K562 (cell line): ENCODE measurements at regions not wholly inside any gene's neighbourhood (a gene's known extent, or its start where the extent isn't known, plus 50 kb on each side); places are given as distances from the start of the nearest gene placed in this dataset.

Experiments used
- CHAMP1 ChIP-seq: fragments of 450-650 bp; IDR thresholded peaks from 2 replicates; pipeline ENCODE4 v1.6.1; 2016; ENCODE audit warnings: mild to moderate bottlenecking
- CTCFL ChIP-seq: IDR thresholded peaks from 2 replicates; pipeline ENCODE4 v1.6.1; 2011; ENCODE audit warnings: borderline replicate concordance, low read depth, mild to moderate bottlenecking, moderate library complexity, low read length; ENCODE audit not compliant: insufficient read depth, poor library complexity, severe bottlenecking
- GABPB1 ChIP-seq: sonication (generic); formaldehyde crosslinking; IDR thresholded peaks from 2 replicates; pipeline ENCODE4 v1.8.0; 2022; ENCODE audit warnings: mild to moderate bottlenecking, missing genetic modification reagents
- HINFP ChIP-seq: fragments of 450-650 bp; conservative IDR thresholded peaks from 2 replicates; pipeline ENCODE4 v1.6.1; 2016; ENCODE audit warnings: missing genetic modification characterization, low read depth, mild to moderate bottlenecking, control low read depth, missing compliant biosample characterization
- JUN ChIP-seq, 2 experiments: sonication (generic) in 1 of 2; formaldehyde crosslinking in 1 of 2; IDR thresholded peaks; 2 replicates each; pipeline versions ENCODE4 v1.6.1 to v1.8.0; 2012 to 2022; ENCODE audit warnings: borderline replicate concordance in 2 of 2, mild to moderate bottlenecking in 2 of 2, improper control_type of control experiment in 1 of 2, low read depth in 1 of 2, low read length in 1 of 2, missing genetic modification reagents in 1 of 2
- JUND ChIP-seq, 2 experiments: IDR thresholded peaks; 2 replicates in 1 of 2; 3 replicates in 1 of 2; pipeline ENCODE4 v1.6.1; 2011; ENCODE audit warnings: borderline replicate concordance in 2 of 2, low read depth in 2 of 2, low read length in 2 of 2, improper control_type of control experiment in 1 of 2, missing biosample characterization in 1 of 2, missing genetic modification characterization in 1 of 2, missing genetic modification reagents in 1 of 2
- MCM3 ChIP-seq: fragments of 450-650 bp; IDR thresholded peaks from 2 replicates; pipeline ENCODE4 v1.6.1; 2016
- NFE2 ChIP-seq: IDR thresholded peaks from 2 replicates; pipeline ENCODE4 v1.6.1; 2014; ENCODE audit warnings: antibody characterized with exemption, low read depth
- NR2F6 ChIP-seq: fragments of 450-650 bp; formaldehyde crosslinking; IDR thresholded peaks from 2 replicates; pipeline ENCODE4 v1.4.0; 2020; ENCODE audit warnings: mild to moderate bottlenecking
- NR3C1 ChIP-seq: sonication (generic); formaldehyde crosslinking; IDR thresholded peaks from 2 replicates; pipeline ENCODE4 v1.8.1; 2022; ENCODE audit warnings: missing genetic modification reagents
- TCF7 ChIP-seq: sonication (generic); IDR thresholded peaks from 2 replicates; pipeline ENCODE4 v1.6.1; 2016; ENCODE audit warnings: antibody characterized with exemption, borderline replicate concordance
- USF1 ChIP-seq: sonication (generic); formaldehyde crosslinking; IDR thresholded peaks from 2 replicates; pipeline ENCODE4 v1.9.0; 2022; ENCODE audit warnings: mild to moderate bottlenecking, missing genetic modification reagents
- YY1 ChIP-seq, 3 experiments: IDR thresholded peaks; 2 replicates each; pipeline ENCODE4 v1.6.1; 2011; ENCODE audit warnings: low read length in 2 of 3, mild to moderate bottlenecking in 2 of 3, moderate library complexity in 2 of 3, borderline replicate concordance in 1 of 3, control low read depth in 1 of 3, low read depth in 1 of 3; ENCODE audit not compliant: insufficient read depth in 3 of 3, insufficient replicate concordance in 2 of 3, control insufficient read depth in 1 of 3, insufficient read length in 1 of 3; ENCODE audit errors: extremely low read depth in 1 of 3
- TF ChIP-seq, protein P1 (sequence below): fragments of 450-650 bp; IDR thresholded peaks from 2 replicates; pipeline ENCODE4 v1.6.1; 2017; ENCODE audit warnings: antibody characterized with exemption
- TF ChIP-seq, protein P2 (sequence below): fragments of 250-450 bp; sonication (Bioruptor Pico); IDR thresholded peaks from 2 replicates; pipeline ENCODE4 v1.8.0; 2022; ENCODE audit warnings: inconsistent platforms, mild to moderate bottlenecking, moderate library complexity, borderline replicate concordance

DNA sequence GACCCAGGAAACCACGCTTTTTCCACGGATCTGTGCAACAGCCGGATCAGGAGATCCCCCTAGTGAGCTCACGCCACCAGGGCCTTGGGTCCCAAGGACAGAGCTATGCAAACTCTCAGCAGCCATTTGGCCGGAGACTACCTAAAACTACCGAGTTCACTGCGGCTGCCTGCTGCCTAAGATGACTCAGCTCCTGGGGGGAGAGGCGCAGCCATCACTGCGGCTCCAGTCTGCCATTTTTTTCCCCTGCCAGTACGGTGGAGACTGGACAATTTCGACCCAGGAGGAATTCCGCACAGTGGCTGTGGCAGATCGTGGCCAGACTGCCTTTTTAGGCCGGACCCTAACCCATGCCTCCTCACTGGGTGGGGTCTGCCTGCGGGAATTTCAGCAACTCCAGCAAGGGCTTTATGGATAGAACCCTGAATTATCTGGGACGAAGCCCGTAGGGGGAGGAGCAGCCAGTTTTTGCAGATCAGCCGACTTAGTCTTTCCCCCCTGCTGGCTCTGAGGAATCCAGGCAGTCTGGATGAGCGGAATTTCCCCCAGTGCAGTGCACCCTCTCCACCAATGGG lies 424.9 kb upstream of the UBE2E3 start (continued):
- TF ChIP-seq HINFP (no peak), CHAMP1 (no peak), GABPB1 (CRISPR knock-in tag) (no peak), USF1 (CRISPR knock-in tag) (no peak), JUN (IDR thresholded peaks at IDR 0.05; ENCODE audit: borderline replicate concordance, low read depth, low read length) (no peak), JUN (CRISPR knock-in tag; IDR thresholded peaks at IDR 0.05; ENCODE audit: borderline replicate concordance) (no peak), JUND (IDR thresholded peaks at IDR 0.05; ENCODE audit: borderline replicate concordance, low read depth, low read length) (0 out of 2 replicates have a peak, but pooled peaks have one; percentile 17), JUND (tag; IDR thresholded peaks at IDR 0.05; ENCODE audit: borderline replicate concordance, low read depth, low read length) (no peak), NR3C1 (CRISPR knock-in tag) (no peak), CTCFL (no peak), YY1 (IDR thresholded peaks at IDR 0.05; ENCODE audit: borderline replicate concordance in 1 of 3, control insufficient read depth in 1 of 3, extremely low read depth in 1 of 3, insufficient read depth in 3 of 3, insufficient read length in 1 of 3, insufficient replicate concordance in 2 of 3, low read depth in 1 of 3, low read length in 2 of 3) (peak in 2 of 3 experiments; percentile 32 to 74), TCF7 (no peak), MCM3 (no peak), NR2F6 (CRISPR knock-in tag) (no peak), NFE2 (peak; percentile 47; the same call in 1 of the 2 replicates)
- TF ChIP-seq, protein P1, sequence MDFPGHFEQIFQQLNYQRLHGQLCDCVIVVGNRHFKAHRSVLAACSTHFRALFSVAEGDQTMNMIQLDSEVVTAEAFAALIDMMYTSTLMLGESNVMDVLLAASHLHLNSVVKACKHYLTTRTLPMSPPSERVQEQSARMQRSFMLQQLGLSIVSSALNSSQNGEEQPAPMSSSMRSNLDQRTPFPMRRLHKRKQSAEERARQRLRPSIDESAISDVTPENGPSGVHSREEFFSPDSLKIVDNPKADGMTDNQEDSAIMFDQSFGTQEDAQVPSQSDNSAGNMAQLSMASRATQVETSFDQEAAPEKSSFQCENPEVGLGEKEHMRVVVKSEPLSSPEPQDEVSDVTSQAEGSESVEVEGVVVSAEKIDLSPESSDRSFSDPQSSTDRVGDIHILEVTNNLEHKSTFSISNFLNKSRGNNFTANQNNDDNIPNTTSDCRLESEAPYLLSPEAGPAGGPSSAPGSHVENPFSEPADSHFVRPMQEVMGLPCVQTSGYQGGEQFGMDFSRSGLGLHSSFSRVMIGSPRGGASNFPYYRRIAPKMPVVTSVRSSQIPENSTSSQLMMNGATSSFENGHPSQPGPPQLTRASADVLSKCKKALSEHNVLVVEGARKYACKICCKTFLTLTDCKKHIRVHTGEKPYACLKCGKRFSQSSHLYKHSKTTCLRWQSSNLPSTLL = no peak
- TF ChIP-seq, protein P2, sequence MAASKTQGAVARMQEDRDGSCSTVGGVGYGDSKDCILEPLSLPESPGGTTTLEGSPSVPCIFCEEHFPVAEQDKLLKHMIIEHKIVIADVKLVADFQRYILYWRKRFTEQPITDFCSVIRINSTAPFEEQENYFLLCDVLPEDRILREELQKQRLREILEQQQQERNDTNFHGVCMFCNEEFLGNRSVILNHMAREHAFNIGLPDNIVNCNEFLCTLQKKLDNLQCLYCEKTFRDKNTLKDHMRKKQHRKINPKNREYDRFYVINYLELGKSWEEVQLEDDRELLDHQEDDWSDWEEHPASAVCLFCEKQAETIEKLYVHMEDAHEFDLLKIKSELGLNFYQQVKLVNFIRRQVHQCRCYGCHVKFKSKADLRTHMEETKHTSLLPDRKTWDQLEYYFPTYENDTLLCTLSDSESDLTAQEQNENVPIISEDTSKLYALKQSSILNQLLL = no peak
